C4-2B (cell line): ENCODE measurements at regions not wholly inside any gene's neighbourhood (a gene's known extent, or its start where the extent isn't known, plus 50 kb on each side); places are given as distances from the start of the nearest gene placed in this dataset.

Experiments used
- ZFX ChIP-seq: fragments of 450-650 bp; IDR thresholded peaks from 2 replicates; pipeline ENCODE4 v1.6.1; 2017
- TF ChIP-seq, protein P1 (sequence below): fragments of 450-650 bp; conservative IDR thresholded peaks from 2 replicates; pipeline ENCODE4 v1.5.1; 2017; ENCODE audit warnings: mild to moderate bottlenecking

DNA sequence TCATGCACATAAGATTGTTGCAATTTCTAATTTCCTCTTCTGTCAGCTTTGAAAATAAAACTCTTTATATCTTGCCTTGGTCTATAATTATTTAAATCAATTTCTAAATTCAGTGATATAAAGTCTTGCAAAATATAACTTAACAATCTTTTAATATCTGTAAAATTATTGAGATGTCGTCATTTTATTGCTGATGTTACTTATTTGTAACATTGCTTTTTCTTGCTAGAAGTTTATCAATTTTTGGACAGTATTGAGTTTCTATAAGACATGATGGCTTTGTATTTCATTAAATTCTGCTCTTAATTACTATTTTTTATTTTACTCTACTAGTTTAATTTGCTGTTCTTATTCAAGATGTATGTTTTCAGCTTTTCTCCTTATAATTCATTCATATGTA, 1036.5 kb downstream of the TMEM182 start:
- TF ChIP-seq, protein P1, sequence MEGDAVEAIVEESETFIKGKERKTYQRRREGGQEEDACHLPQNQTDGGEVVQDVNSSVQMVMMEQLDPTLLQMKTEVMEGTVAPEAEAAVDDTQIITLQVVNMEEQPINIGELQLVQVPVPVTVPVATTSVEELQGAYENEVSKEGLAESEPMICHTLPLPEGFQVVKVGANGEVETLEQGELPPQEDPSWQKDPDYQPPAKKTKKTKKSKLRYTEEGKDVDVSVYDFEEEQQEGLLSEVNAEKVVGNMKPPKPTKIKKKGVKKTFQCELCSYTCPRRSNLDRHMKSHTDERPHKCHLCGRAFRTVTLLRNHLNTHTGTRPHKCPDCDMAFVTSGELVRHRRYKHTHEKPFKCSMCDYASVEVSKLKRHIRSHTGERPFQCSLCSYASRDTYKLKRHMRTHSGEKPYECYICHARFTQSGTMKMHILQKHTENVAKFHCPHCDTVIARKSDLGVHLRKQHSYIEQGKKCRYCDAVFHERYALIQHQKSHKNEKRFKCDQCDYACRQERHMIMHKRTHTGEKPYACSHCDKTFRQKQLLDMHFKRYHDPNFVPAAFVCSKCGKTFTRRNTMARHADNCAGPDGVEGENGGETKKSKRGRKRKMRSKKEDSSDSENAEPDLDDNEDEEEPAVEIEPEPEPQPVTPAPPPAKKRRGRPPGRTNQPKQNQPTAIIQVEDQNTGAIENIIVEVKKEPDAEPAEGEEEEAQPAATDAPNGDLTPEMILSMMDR, result no peak
- TF ChIP-seq ZFX, result no peak
